ENCODE measurements at regions not wholly inside any gene's neighbourhood (a gene's known extent, or its start where the extent isn't known, plus 50 kb on each side); places are given as distances from the start of the nearest gene placed in this dataset.
A peak's percentile ranks its signal among the peaks of the same experiment; 100 is the strongest.
"Not testable (repeated sequence)": the region's sequence is repeated elsewhere in the genome, so short reads cannot be mapped to it uniquely, and the experiment has no call there.

DNA sequence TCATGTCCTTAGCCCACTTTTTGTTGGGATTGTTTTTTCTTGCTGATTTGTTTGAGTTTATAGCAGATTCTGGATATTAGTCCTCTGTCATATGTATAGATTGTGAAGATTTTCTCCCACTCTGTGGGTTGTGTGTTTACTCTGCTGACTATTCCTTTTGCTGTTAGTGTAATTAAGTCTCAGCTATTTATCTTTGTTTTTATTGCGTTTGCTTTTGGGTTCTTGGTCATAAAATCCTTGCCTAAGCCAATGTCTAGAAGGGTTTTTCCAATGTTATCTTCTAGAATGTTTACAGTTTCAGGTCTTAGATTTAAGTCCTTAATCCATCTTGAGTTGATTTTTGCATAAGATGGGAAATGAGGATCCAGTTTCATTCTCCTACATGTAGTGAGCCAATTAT is 351.2 kb upstream of the PIK3R1 start:
- DNase-seq: not testable (repeated sequence)

DNA sequence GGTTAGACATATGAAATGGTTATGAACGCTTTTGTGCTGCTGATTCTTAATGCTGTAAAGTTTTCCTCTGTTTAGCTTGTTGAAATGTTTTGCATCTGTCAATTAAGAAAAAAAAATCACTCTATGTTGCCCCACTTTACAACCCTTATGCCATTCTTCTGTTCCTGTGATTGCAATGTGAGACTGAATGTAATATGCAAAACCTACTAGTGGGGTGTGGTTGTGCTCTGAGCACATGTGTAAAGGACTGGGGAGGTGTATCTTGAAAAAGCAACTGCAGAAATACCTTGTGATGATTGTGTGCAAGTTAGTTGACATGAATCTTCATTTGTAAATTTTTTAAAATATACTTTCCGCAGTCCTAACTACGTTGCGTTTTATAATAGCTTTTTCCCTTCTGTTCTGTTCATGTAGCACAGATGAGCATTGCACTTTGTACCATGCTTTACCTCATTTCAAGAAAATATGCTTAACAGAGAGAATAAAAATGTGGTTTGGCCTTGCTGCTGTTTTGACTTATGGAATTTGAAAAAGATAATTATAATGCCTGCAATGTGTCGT is 357.0 kb upstream of the PIK3R1 start:
- DNase-seq: no peak

DNA sequence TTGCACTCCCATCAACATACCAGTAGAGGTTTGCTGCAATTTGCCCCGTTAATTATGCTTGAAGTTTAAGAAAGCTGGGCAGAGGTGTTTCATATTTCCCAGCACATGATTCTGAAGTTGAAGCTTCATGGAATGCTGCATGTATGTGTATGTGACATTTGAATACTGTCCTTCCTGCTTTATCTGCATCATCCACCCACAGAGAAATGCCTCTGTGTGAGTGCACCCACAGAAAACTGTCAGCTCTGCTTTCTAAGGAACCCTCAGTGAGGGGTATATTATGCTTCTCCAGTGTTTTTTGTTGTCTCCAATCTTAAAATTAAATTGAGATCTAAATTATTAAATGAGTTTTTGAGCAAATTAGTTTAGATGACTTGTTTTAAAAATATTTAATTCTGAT is 358.1 kb upstream of the PIK3R1 start:
- no peak for DNase-seq

DNA sequence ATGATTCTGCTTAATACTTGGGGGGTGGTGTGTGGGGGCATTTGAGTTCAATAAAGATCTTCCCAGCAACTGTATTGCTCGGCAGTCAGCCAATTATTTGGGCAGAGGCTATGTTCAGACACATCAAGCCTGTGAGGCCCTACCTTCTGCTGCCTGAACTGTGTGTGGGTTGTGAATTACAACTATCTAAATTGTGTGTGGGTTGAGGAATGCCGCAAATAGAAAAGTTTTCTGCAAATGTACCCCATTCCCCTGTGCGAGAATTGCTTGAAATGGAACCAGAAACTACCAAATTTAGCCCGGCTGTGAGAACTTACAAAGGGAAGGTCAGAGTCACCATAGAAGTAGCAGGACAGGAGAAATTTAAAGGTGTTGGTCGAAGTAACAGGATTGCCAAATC is 360.0 kb upstream of the PIK3R1 start:
- DNase-seq: no peak

DNA sequence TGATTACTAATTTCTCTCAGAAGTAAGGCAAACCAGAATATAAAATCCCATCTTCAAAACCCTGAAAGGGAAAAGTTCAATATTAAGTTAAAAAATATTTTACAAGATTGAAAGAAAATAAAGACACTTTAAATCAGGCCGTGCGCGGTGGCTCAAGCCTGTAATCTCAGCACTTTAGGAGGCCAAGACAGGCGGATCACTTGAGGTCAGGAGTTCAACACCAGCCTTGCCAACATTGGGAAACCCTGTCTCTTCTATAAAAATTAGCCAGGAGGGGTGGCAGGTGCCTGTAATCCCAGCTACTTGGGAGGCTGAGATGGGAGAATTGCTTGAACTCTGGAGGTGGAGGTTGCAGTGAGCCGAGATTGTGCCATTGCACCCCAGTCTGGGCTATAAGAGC is 364.6 kb upstream of the PIK3R1 start:
- DNase-seq: not testable (repeated sequence)

DNA sequence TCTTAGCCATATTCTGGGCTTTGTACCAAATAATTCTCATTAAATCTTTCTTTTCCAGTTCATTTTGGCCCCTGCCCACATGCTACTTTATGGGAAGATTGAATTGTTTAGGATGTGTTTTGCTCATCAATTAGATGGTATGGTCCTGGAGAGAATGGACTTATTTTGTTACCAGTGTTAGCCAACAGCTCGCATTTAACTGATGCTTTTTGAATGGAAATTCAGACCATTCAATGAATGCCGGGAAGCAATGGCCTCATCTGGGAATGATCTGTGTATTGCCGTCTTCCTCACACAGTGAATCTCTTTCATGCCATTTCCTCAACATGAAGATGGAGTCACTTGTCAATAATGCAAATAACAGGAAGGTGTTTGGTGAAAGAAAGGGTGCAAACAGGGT is 370.6 kb upstream of the PIK3R1 start:
- no peak for DNase-seq

DNA sequence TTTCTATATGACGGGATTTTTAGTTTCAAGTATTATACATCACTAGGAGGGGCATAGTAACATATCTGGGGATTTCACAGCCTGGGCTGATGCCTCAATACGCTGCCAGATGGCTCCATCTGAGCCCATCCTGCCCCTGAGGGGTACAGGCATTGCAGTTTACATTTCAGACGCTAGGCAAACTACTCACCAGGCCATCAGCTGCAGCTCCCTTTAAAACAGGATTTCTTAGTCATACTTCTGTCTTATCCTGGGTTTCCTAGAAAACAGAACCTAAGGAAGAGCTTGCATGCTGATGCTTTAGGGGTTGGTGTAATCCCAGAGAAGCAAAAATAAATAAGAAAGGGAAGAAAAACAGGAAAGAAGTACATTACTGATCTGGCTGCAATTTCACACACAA is 372.8 kb upstream of the PIK3R1 start:
- no peak for DNase-seq

DNA sequence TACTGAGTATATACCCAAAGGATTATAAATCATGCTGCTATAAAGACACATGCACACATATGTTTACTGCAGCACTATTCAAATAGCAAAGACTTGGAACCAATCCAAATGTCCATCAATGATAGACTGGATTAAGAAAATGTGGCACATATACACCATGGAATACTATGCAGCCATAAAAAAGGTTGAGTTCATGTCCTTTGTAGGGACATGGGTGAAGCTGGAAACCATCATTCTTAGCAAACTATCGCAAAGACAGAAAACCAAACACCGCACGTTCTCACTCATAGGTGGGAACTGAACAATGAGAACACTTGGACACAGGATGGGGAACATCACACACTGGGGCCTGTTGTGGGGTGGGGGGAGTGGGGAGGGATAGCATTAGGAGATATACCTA is 378.3 kb upstream of the PIK3R1 start:
- not testable (repeated sequence) for DNase-seq

DNA sequence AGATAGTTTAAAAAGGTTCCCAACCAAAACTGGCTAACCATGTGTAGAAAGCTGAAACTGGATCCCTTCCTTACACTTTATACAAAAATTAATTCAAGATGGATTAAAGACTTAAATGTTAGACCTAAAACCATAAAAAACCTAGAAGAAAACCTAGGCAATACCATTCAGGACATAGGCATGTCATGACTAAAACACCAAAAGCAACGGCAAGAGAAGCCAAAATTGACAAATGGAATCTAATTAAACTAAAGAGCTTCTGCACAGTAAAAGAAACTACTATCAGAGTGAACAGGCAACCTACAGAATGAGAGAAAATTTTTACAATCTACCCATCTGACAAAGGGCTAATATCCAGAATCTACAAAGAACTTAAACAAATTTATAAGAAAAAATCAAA is 379.1 kb upstream of the PIK3R1 start:
- not testable (repeated sequence) for DNase-seq

DNA sequence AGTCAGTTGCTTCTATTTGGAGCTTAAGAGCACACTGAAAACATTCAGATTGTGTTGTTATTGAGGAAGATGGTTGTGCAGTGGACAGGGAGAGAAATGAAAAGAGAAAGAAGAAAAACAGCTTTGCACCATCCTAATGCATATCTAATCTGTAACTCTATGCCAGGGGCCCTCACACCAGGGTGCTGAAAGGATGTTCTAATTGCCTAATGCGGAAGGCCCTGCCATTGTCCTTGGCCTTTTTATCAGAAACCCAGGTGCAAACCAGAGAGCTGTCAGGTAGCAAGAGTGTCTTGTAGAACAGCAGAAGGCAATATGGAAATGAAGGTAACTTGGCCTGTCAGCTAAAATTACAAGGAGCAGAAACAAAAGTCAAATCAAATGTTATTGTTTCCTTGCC is 384.5 kb upstream of the PIK3R1 start:
- no peak for DNase-seq

DNA sequence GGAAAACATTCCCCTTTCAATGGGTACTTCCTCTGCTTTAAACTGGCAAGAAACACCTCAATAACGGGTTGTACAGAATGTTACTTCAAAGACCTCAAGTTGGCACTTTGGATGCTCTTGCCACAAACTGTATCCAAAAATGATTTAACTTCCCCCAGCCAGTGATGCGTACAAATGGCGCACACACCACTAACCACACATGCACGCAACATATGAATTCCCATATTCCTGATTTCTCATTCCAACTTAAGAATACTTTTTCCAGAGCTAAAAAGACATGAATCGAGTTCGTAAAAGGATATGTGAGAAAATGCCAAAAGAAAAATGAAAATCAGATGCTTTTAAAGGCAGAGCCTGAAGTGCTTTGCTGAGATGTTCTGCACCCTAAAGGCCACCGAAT is 388.0 kb upstream of the PIK3R1 start:
- DNase-seq: no peak

DNA sequence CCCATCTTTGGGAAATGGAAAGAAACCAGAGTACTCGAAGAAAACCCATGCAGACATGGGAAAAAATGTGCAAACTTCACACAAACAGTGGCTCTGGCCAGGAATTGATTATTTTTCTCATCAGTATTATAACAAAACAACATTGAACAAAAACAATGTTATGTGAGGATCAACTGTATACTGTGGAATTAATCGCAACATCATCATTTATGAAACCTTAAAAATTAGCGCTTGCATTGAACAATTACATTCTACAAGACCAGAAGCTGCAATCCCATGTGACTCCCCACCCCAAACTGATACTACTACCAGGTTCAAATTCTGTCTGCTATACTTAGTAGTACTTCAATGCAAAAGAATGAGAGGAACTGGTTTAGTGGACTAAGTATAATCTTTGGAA is 390.7 kb upstream of the PIK3R1 start:
- no peak for DNase-seq

DNA sequence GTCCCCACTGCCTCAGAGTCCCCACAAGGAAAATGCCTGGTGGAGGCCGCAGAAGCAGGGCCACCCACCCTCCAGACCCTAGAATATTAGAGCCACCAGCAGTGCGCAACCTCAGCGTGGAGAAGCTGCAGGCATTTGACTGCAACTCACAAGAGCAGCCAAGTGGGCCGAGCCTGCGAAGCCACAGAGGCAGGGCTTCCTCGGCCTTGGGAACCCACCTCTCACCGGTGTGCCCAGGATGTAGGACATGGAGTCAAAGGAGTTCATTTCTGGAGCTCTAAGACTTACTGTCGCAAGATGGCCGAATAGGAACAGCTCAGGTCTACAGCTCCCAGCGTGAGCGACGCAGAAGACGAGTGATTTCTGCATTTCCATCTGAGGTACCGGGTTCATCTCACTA is 397.9 kb upstream of the PIK3R1 start:
- no peak for DNase-seq

DNA sequence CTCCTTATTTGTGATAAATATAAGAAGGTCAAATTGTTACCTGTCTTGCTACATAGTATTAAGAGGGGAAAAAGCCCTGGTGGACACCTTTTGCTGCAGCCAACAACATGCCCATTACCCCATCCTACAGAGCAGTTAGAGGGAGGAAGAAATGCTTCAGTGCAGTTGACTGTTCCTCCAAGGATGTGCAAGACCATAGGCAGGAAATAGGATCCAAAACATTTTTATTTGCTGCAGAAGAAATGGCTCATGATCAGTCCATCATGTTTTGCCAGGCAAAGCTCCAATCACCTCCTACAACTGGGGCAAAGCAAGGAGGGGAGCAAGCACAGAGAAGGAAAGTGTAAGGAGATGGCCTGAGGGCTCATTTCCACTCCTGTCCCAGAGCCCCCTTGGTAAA is 399.1 kb upstream of the PIK3R1 start:
- no peak for DNase-seq

DNA sequence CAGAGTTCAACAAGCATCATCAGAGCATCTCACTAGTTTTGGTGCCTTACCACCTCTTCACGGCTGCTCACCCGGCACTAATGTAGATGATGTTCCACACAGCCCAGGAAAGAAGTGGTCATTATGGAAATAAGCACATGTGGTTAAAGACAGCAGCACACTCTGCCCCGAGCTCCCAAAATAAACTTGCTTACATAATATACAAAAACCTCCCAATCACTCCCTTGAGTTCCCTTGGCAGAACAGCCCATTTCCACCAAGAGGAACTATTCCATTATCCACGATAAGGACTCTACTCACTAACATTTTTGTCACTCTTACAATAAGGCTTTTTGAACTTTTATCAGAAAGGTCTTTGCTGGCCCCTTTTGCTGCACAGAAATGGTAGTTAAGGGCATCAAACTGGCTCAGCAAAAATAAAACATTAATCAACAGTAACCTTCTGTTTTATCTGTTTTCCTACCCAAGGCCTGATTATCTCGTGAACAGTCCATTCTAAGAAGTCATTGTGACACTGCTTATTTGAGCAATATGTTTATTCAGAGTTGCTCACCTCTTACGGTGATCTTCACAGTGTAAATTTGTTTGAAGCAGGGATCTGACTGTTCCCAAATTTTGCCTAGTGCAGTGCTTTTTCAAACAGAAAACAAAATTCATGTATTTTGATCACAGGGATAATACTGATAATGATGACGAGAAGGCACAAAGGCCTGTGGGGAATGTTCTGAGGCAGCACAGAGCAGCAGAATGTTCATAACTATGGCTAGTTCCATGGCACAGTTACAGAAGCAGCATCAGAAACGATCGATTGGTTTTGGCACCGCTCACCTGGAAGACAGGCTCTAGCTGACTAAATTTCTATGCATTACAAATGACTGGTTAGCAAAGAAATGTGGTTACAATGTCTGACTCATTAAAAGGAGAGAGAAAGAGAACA is 399.8 kb upstream of the PIK3R1 start:
- DNase-seq: no peak

DNA sequence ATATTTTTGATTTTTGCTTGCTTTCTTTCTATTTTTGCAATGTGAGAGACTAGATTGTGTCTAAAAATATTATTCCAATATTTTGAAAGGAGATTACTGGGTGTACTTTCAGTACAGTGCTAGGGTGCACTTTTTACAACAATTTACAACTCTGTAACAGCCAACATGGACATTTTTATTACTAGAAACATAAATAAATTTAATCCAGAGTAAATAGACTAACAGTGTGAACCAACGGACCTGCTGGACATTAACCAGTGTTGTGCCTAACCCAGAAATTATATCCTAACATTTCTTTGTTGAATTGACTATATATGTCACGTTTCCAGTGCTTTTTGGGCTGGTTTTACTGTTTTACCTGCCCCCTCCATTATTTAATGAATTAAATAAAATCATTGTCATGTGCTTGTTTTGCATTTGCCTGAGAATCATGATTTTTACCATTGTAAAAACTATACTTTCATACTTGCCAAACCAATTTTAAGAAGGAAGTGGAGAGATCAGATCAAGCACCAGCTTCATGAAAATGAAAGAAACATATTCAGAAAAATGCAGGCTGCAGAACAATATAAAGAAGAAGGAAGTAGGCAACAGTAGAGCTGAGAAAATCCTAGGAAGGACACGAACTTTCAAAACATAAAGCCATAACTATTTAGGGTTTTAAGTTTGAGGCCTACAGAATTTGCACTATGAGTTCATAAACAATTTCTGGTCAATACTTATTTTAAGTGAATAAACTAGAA is 400.8 kb upstream of the PIK3R1 start:
- DNase-seq: no peak

DNA sequence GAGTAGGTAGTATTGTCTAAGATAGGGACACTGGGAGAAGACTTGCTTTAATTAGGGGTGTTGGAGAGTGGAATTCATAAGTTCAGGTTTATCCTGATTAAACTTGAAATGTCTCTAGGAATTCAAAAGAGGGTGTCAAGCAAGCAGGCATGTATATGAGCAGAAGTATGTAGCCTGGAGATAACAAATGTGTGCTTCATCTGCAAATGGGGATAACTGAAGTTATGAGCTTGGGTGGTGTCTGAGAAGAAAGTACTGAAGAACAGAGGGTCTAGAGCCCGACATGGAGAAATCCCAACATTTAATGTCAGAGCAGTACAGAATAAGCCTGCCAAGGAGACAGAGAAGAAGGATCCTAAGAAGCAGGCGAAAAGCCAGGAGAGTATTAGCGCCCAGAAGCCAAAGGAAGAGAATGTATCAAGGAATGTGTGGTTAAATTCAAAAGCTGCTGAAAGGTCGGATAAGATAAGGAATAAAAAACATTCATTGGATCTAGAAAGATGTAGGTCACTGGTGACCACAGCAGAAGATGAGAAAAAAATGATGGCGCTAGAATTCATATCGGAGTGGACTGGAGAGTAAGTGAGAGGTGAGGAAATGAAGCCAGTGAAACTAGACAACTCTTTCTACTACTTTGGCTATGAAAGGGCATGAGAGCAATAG is 401.5 kb upstream of the PIK3R1 start:
- DNase-seq: no peak

DNA sequence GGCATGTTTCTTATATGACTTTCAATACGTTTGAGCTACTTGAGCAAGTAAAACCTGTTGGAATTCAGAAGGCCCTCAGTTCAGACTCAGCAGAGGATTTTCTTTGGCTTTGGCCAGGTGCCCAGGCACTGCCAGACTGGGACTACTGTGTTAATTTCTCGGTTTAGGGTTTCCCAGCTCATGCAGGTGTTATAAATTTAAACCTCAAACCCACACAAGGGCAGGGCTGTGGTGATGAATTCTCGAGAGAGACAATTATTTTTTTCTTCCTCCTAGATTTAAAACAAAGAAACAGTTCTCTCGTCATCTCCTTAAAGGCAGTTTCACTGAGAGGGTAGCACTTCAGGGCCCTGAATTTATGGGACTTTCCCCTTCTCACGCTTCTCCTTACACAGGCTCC is 406.0 kb upstream of the PIK3R1 start:
- DNase-seq: no peak

DNA sequence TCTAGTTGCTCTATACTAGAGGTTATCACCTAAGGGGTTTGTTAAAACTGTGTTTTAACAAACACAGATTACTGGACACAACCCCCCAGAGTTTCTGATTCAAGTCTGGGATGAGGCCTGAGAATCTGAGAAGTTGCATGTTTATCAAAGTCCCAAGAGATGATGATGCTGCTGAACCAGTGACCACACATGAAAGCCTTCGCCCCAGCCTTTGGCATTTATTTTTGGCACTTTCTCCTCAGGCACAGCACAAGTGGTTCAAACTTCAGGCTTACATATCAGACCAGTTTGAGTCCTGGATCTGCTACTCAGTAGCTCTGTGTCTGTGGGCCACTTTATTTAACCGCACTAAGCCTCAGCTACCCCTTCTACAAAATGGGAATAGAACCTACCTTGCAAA is 407.2 kb upstream of the PIK3R1 start:
- no peak for DNase-seq

DNA sequence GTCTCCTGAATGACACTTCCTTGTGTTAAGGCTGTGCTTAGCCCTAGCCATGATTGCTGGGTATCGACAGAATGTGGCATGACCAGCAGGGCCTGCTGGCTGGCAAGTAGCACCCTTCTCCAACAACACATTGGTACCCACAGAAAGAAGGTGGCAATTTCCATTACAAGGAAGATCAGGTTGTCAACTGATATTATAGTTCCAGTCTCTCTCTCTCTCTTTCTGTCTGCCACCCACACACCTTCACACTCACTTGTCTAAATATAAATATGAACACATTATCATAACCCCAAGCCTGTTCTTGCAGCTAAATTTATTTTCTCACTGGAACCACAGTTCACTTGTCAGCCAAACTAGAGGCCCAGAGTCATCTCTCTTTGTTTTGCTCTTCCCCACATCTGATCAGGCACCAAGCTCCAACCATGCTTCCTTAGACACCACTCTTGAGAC is 408.1 kb upstream of the PIK3R1 start:
- DNase-seq: no peak

DNA sequence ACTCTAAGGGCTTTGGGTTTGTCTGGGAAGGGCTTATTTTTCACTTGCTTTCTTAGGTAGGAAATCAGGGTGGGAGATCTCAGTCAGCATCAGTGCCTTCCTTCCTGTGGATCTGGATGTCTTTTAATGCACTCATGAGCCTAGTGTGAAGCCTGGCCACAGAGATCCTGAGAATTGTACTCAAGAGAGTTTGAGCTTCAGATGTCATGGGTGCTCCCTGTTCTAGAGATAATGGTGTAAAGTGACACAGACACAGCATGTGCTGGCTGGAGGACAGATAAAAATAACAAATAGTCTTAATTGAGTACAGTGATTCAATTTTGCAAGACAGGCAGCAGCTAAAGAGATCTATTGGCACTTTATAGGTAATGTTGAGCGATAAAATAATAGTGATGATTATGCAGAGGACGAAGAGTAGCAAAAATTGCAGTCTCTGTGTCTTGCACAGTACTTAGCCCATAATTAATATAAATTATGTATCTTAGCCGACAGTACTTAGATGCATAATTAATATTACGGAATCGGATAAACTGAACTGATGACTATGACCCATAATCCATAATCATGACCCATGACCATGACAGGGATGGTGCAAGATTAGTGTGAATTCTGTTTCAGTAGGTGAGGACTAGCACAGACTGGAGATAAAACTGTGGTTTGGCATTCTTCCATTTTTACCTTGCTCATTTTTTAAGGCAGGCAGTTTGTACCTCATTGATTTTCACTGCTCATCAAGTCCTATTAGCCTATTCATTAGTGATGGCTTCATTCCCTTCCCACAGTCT is 408.7 kb upstream of the PIK3R1 start:
- DNase-seq: peak; percentile 7

DNA sequence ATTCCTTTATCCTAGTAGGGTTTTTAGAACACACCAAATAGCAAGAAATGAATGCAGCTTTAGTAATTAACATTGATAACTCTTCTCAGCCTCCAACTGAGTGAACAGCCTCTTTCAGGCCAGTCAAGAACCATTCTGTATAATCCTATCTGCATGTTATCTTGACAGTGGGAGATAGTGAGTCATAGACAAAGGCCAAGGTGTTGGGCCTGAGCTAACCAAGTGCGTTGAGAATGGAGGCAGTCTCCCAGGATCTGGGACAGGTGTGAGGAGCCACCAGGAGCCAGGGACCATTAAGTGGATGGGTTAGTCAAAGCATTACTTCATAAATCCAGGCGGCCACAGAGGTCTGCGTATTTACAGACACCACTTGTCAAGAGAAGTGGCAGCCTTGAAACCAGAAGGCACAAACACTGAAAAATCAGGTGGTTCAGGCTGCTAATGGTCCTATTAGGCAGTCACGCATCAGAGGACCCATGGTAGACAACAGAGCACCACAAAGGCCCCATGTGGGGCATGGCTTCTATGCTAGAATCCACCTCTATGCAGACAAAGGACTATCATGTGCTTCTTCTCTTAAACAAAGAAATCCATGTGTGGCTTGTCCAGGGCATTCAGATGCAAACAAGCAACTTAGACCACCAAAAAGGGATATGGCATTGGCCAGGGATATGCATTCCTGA is 409.7 kb upstream of the PIK3R1 start:
- DNase-seq: peak; percentile 90
